Activated CD4-positive, alpha-beta T cell treated with anti-CD3 and anti-CD28 coated beads for 4 hours (primary cell): ENCODE measurements at regions not wholly inside any gene's neighbourhood (a gene's known extent, or its start where the extent isn't known, plus 50 kb on each side); places are given as distances from the start of the nearest gene placed in this dataset.
"Not testable (repeated sequence)": the region's sequence is repeated elsewhere in the genome, so short reads cannot be mapped to it uniquely, and the experiment has no call there.

Experiments
- DNase-seq, 2 donors: peaks; one replicate each; pipeline ENCODE4 v3.0.0-alpha.2; 2020

DNA sequence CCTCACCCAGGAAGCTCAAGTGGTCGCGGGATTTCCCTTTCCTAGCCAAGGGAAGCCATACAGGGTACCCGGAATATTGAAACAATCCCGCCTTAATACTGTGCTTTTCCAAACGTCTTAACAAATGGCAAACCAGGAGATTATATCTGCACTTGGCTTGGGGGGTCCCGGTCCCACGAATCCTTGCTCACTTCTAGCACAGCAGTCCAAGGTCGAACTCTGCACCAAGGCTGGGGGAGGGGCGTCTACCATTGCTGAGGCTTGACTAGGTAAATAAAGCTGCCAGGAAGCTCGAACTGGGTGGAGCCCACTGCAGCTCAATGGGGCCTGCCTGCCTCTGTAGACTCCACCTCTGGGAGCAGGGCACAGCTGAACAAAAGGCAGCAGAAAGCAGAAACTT, 1644.8 kb downstream of the PCDH9 start:
- DNase-seq = no peak

DNA sequence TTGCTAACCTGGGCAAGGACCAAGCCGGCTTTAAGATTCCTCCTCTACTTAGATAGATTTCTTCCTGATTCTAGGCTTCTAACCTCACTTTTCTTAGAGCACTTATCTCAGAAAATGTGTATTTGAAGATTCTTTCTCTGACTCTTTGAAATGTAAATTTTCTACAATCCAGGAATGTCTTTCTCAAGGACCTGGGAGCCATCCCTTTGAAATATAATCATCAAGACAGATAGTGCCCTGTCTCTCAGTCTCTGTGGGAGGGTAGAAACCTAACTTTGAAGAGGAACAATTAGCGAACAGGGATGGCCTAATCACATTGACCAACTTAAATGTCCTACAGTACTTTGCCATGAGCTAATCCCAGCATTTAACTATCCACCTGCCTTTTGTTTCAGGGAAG, 1646.0 kb downstream of the PCDH9 start:
- no peak for DNase-seq

DNA sequence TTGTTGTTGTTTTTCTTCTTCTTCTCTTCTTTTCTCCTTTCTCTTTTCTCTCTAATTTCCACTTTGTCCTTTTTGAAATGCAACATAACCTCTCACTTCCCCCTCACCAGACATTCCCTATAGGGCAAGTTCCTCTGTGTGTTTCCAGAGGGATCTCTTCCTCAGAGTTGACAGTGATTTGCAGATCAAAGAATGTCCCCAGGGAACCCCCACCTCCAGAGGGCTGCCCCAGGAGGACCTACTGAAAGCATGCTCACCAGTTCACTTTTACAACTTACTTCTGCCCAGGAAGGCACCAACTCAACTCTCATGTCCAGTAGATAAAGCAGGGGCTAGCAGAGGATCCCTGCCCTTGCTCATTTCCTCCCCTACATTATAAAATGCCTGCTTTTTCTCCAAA, 1648.0 kb downstream of the PCDH9 start:
- DNase-seq = no peak

DNA sequence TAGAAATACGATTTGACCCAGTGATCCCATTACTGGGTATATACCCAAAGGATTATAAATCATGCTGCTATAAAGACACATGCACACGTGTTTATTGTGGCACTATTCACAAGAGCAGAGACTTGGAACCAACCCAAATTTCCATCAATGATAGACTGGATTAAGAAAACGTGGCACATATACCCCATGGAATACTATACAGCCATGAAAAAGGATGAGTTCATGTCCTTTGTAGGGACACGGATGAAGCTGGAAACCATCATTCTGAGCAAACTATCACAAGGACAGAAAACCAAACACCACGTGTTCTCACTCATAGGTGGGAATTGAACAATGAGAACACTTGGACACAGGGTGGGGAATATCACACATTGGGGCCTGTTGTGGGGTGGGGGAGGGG, 1665.6 kb downstream of the PCDH9 start:
- not testable (repeated sequence) for DNase-seq

DNA sequence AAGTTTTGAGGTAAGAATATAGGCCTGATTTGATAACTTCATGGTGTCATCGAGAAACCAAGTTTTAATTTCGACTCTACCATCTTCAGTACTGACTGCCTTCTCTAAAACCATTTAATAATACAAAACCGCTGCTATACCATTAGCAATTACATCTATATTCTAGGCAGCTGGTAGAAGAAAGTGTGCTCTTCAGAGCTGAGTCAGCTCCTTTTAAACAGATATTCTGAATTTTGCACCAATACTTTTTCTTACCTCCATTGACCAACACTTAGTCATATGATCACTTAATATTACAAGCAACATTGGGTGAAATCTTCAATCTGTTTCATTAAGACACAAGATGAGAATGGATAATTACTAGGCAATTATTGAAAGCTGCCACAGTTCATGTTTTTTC, 1667.8 kb downstream of the PCDH9 start:
- DNase-seq = no peak

DNA sequence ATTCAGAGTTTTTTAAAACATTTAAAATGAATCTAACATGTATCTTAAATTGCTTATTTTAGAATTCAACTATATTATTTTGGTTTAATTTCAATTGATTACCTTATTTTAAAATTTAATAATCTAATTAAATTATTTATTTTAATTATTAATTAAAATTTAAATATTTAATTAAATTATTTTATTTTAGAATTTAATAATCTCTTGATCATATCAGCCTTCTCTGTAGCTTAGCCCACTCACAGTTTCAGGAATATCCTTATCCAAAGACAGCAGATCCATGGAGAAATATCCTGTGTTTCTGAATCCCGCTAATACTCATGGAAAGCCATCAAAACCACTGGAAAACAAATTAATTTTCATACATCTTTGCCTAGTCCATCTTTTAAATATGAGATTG, 1669.2 kb downstream of the PCDH9 start:
- DNase-seq = no peak

DNA sequence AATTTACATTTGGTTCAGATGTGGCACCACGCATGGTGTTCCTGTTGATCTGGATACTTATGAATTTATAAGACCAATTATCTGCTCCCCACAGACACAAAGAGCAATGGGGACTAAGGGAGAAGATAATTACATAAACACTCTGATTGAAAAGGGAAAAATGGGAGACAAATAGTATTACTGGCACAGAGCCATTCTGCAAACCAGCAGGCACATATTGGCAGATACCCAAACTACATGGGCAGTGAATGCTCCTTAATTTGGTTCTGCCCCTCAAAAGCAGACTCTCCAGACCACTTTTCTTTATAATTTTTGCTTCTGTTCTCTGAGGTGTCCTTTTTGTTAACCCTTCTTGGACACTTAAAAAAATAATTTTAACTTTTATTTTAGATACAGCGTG, 1674.2 kb downstream of the PCDH9 start:
- DNase-seq = no peak

DNA sequence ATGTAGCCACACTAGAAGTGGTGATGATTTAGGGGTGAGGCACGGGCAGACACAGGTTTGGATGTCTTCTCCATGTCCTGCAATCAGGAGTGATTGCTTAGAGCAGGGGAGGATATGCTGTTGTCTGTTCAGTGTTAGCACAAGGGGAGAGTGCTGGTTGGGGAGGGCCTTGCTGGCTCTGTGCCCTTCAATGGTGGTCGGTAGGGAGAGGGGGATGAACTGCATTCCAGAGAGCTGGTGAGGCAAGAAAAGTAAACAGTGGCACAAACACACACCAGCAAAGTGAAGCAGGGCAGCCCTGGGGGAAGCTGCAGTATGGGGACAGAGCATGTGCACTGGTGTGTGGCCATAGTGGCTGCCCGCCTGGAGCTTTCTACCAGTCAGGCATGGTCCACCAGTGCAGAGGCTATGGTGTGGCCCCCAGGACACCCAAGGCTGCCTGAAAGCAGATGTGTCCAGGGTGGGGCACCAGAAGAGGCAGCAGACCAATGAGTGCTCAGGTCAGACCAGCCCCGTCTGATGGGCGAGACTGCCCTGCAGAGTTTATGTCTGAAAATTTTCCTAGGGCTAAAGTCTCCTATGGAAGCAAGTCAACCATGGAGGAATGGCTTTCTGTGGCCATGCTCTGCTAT, 1676.9 kb downstream of the PCDH9 start:
- no peak for DNase-seq

DNA sequence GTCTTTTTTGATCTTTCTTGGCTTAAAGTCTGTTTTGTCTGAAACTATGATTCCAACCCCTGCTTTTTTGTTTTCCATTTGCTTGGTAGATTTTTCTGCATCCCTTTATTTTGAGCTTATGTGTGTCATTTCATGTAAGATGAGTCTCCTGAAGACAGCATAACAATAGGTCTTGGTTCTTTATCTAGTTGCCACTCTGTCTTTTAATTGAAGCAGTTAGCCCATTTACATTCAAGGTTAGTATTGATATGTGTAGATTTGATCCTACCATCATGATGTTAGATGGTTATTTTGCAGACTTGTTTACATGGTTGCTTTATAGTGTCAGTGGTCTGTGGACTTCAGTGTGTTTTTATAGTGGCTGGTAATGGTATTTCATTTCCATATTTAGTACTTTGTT, 1678.9 kb downstream of the PCDH9 start:
- no peak for DNase-seq

DNA sequence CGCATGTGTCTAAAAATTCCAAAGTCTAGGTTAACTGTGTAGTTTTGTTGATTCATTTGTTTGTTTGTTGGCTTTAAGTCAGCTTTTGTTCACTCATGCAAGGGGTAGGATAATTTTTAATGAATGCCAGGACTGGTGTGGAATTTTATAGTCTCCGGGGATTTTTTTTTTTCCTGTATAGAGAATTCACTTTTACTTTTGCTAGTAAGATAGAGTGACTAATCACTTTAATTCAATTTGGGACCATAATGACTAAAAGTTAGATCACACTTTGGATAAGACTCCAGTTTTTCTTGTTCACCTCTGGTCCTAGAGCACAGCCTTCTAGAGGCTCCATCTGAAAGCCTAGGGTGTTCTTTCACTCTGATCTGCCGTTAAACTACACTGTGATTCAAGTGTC, 1690.0 kb downstream of the PCDH9 start:
- DNase-seq = no peak

DNA sequence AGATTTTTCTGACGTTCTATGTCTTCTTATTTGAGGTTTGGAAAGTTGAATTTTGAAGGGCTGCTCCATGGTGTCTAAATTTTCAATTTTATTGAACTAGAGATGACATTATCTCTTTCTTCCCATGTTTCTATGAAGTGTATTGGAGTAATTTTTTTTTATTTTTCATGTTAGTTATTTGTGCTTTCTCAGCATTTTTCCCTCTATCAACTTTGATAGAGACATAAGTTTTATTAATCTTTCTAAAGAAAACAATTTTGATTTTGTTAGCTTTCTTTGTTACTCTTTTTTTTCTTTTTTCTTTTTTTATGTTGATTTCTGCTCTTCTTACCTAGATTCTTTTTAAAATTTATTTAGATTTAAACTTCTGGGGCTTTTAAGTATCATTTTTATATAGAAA, 1694.8 kb downstream of the PCDH9 start:
- no peak for DNase-seq

DNA sequence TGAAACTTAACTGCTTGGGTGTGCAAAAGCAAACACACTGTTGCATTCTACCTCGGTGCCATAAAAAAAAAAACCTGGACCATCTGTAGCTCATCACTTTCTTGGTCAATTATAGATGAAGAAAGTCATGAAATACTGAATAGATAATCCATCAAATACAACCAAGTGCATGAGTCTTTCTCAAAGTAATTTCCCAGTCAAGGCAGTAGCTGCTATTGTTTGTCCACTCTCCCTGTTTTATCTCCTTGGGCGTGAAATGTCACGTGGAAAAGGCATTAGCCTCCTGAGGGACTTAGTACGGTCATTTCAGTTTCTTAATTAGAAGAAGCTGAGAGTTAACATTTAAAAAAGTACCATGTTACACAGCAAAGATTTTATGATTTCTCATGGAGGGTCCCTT, 1697.9 kb downstream of the PCDH9 start:
- DNase-seq = no peak

DNA sequence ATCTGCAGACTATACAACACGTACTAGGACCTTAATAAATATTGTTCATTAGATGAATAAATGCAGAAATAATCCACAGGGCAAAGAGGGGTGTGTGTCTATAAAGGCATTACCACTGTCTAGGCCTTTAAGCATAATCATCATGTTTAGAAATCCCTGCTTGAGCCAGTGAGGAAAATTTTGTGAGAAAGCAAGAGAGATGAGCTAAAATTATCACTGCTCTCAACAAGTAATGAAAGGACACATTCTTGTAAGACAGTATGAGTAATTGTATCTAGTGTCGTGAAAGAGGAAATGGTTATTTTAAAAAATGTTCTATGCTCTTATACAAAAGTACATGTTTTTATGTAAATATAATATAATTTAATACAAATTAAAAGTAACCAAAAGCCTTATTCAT, 1699.4 kb downstream of the PCDH9 start:
- no peak for DNase-seq

DNA sequence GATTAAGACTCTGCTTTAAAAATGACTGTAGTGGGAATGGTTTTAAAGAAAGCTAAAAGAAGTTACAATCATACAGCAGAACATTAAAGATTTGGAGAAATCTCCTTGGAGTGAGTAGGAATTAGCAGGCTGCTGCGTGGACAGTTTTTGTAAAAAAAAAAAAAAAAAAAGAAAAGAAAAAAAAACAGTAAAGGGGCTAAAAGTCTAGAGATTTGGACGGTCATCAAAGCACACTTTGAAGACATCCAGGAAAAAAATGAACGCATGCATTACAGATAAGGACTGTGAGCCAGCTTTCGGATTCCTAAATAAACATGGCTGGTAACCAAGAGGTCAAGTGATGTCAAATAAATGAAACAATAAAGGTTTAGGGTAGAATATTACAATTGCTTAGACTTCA, 1700.6 kb downstream of the PCDH9 start:
- DNase-seq = no peak

DNA sequence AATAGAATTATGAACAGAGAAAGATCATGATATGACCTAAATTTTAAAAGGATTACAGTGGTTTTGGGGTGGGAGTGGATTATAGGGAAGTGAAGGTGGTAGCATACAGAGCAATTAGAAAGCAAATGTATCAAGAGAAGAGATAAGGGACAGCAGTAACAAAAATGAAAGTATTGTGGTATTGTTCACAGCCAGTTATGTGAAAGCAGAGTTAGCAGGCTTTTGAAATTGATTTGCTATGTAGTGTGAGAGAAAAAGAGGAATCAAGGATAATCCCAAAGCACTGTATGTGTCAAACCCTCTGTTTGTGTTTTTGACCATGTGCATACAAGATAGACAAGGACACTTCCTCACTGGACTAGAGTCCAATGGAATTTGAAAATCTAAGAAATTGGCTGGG, 1721.4 kb downstream of the PCDH9 start:
- DNase-seq = no peak

DNA sequence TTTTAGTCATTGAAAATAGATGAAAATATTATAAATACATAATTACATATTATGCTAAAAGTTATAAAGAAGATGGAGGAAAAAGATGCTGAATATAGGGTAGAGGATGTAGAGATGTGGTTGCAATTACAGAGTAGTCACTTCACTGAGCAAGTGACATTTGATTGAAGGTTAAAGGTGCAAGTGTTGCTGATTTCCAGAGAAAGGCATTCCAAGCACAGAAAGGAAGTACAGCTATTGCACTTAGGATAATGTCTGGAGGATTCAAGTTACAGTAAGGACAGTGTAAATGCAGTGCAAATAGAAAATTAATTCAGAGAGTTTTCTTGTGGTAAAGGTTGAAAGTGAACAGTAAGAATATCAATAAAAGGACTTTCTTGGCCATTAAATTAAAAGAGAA, 1721.8 kb downstream of the PCDH9 start:
- no peak for DNase-seq

DNA sequence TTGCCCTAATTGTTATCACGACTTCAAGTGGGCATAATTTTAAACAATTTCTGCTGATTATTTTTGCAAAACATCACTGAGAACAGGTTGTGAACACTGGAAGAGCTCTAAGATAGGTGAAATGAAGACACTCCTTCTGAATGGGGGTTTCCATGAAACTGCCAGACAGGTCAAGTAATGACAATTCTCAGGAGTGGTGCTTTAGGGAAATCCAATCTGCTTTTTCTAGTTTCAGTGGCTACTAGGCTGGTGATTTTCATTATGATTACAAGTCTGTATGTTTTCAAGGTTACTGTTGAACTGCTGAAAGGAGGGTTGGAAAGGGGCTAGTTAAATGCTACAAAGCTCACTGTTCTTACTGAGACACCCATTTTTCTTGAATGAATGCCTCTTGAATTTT, 1724.2 kb downstream of the PCDH9 start:
- DNase-seq = no peak

DNA sequence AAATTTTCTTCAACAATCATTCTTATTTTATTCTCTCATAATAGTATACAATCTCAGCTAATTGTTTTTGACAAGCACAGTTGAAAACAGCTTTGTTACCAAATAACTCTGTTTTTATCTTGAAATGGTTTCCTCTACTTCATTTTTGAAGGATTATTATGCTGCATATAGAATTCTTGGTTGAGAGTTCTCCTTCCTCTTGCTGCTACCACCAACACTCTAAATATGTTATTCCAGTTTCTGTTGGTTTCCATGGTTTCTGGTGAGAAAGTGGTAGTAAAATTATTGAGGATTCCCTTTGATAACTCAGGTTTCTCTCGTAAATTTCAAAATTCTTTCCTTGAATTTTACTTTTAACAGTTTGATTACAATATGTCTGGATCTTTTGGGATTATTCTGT, 1725.9 kb downstream of the PCDH9 start:
- no peak for DNase-seq

DNA sequence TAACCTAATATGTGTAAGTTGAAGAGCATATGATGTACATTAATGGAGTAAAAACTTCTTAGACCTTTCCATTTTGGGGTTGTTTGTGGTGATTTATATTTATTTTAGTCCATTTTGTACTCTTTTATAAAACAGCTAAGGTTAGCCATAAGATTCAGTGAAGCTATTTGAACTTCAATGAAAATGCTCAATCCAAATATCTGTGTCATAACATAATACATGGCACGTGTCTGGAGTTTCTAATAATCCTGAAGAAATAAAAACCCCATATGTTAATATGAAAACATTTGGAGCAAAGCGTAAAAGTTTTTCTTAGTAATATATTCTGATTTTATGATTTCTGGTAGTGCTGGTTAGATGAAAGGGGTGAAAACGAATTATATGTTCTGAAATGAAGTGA, 1729.7 kb downstream of the PCDH9 start:
- DNase-seq = no peak

DNA sequence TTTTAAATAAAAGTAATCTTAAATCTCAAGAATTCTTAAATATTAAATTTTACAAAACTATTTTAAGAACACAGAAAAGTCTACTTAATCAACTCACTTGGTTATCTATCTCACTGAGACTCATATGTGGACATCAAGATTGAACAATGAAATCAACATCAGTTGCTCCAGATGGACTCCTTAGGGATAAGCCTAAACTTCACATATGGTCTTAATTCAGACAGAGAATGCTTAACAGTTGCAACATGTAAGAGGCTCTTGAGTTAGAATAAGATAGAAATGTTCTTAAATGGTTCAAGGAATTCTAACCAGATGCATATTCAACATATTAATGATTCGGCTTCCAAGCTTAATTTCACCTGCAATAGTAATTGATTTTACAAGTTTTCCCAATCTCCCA, 1730.9 kb downstream of the PCDH9 start:
- no peak for DNase-seq

DNA sequence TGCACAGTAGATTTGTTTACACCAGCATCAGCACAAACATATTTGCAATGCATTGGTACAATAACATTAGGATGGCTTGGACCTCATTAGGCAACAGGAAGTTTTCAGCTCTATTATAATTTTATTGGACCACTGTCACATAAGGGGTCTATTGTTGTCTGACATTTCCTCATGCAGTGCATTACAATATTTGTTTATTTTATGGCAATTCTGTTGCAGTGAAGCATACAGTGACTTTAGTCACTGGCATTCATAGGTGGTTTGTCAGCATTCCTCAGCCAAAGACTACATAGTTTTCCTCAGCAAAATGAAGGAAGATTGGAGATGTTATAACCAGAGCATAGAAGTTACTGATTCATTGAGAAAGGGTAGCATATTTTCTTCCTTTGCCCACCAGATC, 1732.9 kb downstream of the PCDH9 start:
- no peak for DNase-seq

DNA sequence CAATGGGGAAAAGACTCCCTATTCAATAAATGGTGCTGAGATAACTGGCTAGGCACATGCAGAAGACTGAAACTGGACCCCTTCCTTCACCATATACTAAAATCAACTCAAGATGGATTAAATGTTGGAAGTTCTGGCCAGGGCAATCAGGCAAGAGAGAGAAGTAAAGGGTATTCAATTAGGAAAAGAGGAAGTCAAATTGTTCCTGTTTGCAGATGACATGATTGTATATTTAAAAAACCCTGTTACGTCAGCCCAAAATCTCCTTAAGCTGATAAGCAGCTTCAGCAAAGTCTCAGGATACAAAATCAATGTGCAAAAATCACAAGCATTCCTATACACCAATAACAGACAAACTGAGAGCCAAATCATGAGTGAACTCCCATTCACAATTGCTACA, 1739.4 kb downstream of the PCDH9 start:
- DNase-seq = not testable (repeated sequence)

DNA sequence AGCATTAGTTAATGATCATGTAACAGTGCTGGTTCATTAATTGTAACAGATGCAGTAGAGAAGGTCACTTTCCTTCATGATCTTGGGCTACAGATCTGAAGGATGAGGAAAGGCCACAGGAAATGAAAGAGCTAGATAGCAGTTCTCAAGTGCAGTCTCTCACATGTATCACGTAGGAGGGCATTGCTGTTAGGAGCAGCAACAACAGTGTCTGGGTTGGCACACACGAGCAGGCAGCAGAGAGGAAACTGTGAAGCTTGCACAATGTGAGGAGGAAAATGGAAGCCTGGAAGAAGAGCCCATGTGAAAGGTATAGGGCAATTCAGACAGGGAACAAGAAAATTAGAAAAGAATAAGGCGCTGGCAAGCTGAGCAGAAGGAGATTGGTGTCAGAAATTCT, 1741.5 kb downstream of the PCDH9 start:
- DNase-seq = no peak

DNA sequence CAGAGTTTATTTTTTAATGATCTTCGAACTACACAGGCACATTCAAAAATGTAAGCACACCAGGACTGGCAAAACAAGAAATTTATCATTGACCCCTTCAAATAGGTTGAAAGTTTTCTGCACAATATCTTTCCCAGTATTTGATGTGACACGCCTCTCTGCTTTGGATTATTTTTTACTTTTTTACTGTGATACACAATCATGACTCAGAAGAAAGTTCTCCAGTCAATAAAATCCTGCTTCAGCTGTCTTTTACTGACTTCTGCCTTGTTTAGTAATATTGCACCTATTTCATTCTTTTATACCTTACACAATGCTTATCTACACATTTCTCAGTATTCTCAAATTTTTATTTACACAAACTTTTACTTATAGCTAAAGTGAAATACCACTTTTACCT, 1750.4 kb downstream of the PCDH9 start:
- DNase-seq = no peak

DNA sequence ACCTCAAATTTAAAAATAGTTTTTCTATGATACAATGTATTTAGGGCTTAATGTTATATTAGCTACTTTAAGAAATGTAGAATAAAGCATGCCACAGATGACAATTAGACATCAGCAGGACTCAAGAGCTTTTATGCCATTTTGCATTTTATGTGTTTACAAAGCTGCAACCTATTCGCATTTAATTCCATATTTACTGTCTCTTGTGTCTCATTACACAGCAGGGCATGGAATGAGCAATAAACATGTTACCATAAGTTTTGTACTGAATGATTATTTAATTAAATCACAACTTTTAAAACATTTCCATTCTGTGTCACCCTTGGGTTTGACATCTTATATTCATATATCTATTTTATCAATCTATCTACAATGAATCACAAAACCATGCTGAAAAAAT, 1756.9 kb downstream of the PCDH9 start:
- no peak for DNase-seq

DNA sequence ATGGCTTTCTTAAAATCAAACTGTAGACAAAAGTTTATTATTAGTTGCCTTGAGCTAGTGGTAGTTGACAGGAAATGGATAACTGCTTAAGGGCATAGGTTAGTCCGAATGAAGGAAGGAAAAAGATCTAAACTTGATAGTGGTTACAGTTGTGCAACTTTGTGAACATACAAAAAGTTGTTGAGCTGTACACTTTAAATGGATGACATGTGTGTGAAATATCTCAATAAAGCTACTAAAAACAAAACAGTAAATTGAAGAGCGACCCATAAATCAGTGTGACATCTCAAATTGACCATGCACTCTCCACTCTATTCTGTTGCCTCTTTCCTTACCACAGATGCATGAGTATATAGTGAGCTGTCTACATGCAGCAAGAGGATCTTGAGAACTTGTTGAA, 1757.8 kb downstream of the PCDH9 start:
- DNase-seq = no peak
